H7 (cell line): ENCODE measurements at regions not wholly inside any gene's neighbourhood (a gene's known extent, or its start where the extent isn't known, plus 50 kb on each side); places are given as distances from the start of the nearest gene placed in this dataset.
A peak's percentile ranks its signal among the peaks of the same experiment; 100 is the strongest.
"Not testable (repeated sequence)": the region's sequence is repeated elsewhere in the genome, so short reads cannot be mapped to it uniquely, and the experiment has no call there.

Experiments
- DNase-seq: peaks from one replicate; pipeline ENCODE4 v3.0.0; 2012
- H3K27me3 ChIP-seq: 2 replicates; pipeline ENCODE4 v1.6.0; 2011; ENCODE audit warnings: mild to moderate bottlenecking, low read length; ENCODE audit not compliant: control insufficient read depth, insufficient read depth
- H3K36me3 ChIP-seq: replicated peaks from 2 replicates; pipeline ENCODE4 v1.5.1; 2011; ENCODE audit warnings: low read length; ENCODE audit not compliant: control insufficient read depth, insufficient read depth
- H3K4me3 ChIP-seq: 2 replicates; pipeline ENCODE4 v1.5.1; 2011; ENCODE audit warnings: low read depth, mild to moderate bottlenecking, control low read depth, low read length, moderate library complexity; ENCODE audit not compliant: insufficient read depth

GRCh38 chr6:28635547-28636158 is 110.0 kb downstream of the GPX5 start:
- peak overlapping the region; percentile 66 for H3K4me3 ChIP-seq
- peak; percentile 58 for DNase-seq
- H3K27me3 ChIP-seq = peaks cover 43% of the 10 kb centered on the region
- no peaks in the 10 kb centered on the region for H3K36me3 ChIP-seq

- no peaks in the 10 kb centered on the region for H3K36me3 ChIP-seq
- DNase-seq = no peak
- H3K27me3 ChIP-seq = peaks cover 40% of the 10 kb centered on the region
- H3K4me3 ChIP-seq = no peak overlapping the region
Measured at GRCh38 chr6:28638787-28639430, 113.2 kb downstream of the GPX5 start.

- peaks cover 35% of the 10 kb centered on the region for H3K27me3 ChIP-seq
- H3K36me3 ChIP-seq, H3K4me3 ChIP-seq: not testable (repeated sequence)
Measured at GRCh38 chr6:28639445-28640290, 114.0 kb downstream of the GPX5 start.

GRCh38 chr6:28643017-28643740 is 117.5 kb downstream of the GPX5 start:
- DNase-seq = peak; percentile 51
- Histone ChIP-seq H3K27me3 (peaks cover under 1% of the 10 kb centered on the region; the same call in 1 of the 2 replicates), H3K36me3 (no peaks in the 10 kb centered on the region), H3K4me3 (peak overlapping the region; percentile 45)

More at GRCh38 chr6:28639445-28640290, 114.0 kb downstream of the GPX5 start:
- DNase-seq = not testable (repeated sequence)

GRCh38 chr6:28646650-28647049 is 121.0 kb downstream of the GPX5 start:
- DNase-seq = no peak
- no peak overlapping the region for H3K4me3 ChIP-seq

GRCh38 chr6:28648035-28648877 is 122.6 kb downstream of the GPX5 start:
- Histone ChIP-seq H3K27me3 (no peaks in the 10 kb centered on the region), H3K36me3 (no peaks in the 10 kb centered on the region), H3K4me3 (peak overlapping the region; percentile 62)
- DNase-seq = peak; percentile 32

More at GRCh38 chr6:28646650-28647049, 121.0 kb downstream of the GPX5 start:
- Histone ChIP-seq H3K36me3 (no peaks in the 10 kb centered on the region), H3K27me3 (no peaks in the 10 kb centered on the region)

GRCh38 chr6:28648878-28649375 is 123.2 kb downstream of the GPX5 start:
- no peaks in the 10 kb centered on the region for H3K36me3 ChIP-seq
- peak; percentile 53 for DNase-seq
- H3K4me3 ChIP-seq = peak overlapping the region; percentile 62
- no peaks in the 10 kb centered on the region for H3K27me3 ChIP-seq

GRCh38 chr6:28651161-28651560 is 125.5 kb downstream of the GPX5 start:
- no peaks in the 10 kb centered on the region for H3K36me3 ChIP-seq
- no peak for DNase-seq
- no peaks in the 10 kb centered on the region for H3K27me3 ChIP-seq
- H3K4me3 ChIP-seq = no peak overlapping the region

- Histone ChIP-seq H3K4me3 (no peak overlapping the region), H3K27me3 (no peaks in the 10 kb centered on the region), H3K36me3 (no peaks in the 10 kb centered on the region)
- no peak for DNase-seq
Measured at GRCh38 chr6:28653876-28654275, 128.2 kb downstream of the GPX5 start.

GRCh38 chr6:28655164-28655563 is 129.5 kb downstream of the GPX5 start:
- H3K36me3 ChIP-seq = no peaks in the 10 kb centered on the region
- H3K27me3 ChIP-seq = no peaks in the 10 kb centered on the region
- H3K4me3 ChIP-seq = no peak overlapping the region
- DNase-seq = no peak

GRCh38 chr6:28656715-28657114 is 131.0 kb downstream of the GPX5 start:
- no peak for DNase-seq
- H3K36me3 ChIP-seq = no peaks in the 10 kb centered on the region
- H3K27me3 ChIP-seq = no peaks in the 10 kb centered on the region
- peak overlapping the region; percentile 36; the same call in 1 of the 2 replicates for H3K4me3 ChIP-seq

- Histone ChIP-seq H3K27me3 (no peaks in the 10 kb centered on the region), H3K36me3 (no peaks in the 10 kb centered on the region), H3K4me3 (peak overlapping the region; percentile 36)
- no peak for DNase-seq
Measured at GRCh38 chr6:28657381-28657768, 131.7 kb downstream of the GPX5 start.

GRCh38 chr6:28657769-28658465 is 132.2 kb downstream of the GPX5 start:
- Histone ChIP-seq H3K36me3 (no peaks in the 10 kb centered on the region), H3K4me3 (peak overlapping the region; percentile 36), H3K27me3 (no peaks in the 10 kb centered on the region)
- DNase-seq = peak; percentile 66
